ENCODE measurements at regions not wholly inside any gene's neighbourhood (a gene's known extent, or its start where the extent isn't known, plus 50 kb on each side); places are given as distances from the start of the nearest gene placed in this dataset.

GRCh38 chr6:33950891-33951889, 147.4 kb upstream of the MLN start:
- no peak for DNase-seq

GRCh38 chr6:33950472-33950881, 146.7 kb upstream of the MLN start:
- no peak for DNase-seq

- DNase-seq = no peak
Observed at GRCh38 chr6:33949877-33950435, 146.2 kb upstream of the MLN start.

DNA sequence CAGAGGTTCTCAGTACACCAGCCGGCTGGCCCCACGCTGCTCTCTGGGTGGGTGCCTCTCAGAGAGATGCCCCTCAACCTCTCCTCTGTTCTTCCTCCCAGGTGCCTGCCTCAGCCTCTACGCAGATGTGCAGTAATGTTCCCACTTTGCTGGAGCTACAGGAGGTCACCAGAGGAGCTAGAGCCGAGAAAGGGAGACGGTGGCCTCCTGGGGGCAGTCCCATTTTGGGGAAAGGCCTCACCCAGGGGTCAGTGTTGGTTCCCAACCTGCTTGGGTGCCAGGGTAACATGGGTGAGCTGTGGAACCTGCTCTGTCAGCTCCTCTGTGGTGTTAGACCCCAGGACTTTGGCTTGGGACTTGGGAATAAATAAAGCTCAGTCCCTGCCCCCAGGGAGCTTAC, 145.3 kb upstream of the MLN start:
- no peak for DNase-seq

DNA sequence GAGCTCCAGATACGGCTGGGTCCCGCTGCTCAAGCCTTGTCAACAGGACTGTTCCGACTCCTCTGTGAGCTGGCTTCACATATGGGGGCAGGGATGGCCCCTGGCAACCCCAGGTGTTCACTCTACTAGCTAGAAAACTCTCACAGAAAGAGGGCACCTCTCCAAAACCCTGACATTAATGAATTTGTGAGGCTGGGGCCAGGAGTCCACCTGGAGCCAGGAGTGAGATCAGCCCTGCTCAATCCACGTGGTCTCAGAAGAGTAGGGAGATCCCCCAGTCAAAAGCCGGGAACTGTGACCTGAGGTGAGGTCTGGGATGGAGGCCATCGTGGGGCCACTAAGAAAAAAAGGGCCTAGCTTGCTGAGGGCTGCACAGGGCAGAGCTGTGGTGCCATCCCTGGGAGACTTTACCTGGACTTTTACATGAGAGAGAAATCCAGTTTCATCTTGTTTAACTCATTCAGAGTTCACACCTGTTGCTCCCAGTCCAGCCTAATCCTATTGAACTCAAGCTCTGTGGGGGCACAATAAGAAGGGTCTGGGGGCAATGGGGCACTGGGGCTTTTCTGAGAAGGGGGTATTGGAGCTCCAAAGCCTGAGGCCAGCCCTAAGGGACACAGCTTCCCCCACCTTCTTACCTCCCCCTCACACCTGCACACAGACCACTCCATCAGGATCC, 144.3 kb upstream of the MLN start:
- DNase-seq = no peak

DNA sequence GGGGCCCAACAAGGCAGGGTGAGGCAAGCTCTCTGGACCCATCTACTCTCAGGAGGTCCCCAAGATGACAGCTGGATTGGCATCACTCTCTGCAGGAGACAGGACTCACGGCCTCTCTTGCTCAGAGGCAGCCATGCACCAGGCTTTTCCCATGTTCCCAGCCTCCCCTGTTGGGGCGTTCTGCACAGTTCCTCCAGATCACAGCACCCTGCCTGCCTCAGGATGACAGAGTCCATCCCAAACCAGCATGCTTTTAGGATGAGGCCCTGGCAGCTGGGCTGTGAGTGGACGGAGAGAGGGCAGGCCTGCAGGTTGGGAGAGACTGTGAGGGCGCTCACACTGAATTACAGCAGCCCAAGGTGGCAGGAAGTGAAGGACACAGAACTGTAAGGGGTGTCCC, 143.2 kb upstream of the MLN start:
- DNase-seq = no peak

DNA sequence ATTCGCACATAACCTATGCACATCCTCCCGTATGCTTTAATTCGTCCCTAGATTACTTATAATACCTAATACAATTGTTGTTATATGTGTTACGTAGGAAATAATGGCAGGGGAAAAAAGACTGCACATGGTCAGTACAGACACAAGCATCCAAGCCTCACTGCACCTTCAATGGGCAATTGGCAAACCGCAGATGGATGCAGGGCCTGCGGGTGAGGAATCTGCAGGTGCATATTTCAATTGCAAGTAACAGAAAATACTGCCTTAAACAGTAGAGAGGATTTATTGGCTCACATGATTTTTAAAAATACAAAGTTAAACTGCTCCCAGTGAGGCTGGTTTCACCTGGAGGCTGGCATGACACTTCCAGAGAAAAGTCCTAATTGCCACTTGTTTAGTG, 142.1 kb upstream of the MLN start:
- DNase-seq = no peak

- no peak for DNase-seq
Observed at GRCh38 chr6:33944686-33945411, 141.0 kb upstream of the MLN start.

GRCh38 chr6:33936886-33937285, 133.1 kb upstream of the MLN start:
- no peak for DNase-seq

GRCh38 chr6:33935439-33936080, 131.8 kb upstream of the MLN start:
- DNase-seq = no peak

GRCh38 chr6:33934731-33935270, 131.0 kb upstream of the MLN start:
- DNase-seq = no peak

GRCh38 chr6:33933101-33933500, 129.3 kb upstream of the MLN start:
- no peak for DNase-seq

DNA sequence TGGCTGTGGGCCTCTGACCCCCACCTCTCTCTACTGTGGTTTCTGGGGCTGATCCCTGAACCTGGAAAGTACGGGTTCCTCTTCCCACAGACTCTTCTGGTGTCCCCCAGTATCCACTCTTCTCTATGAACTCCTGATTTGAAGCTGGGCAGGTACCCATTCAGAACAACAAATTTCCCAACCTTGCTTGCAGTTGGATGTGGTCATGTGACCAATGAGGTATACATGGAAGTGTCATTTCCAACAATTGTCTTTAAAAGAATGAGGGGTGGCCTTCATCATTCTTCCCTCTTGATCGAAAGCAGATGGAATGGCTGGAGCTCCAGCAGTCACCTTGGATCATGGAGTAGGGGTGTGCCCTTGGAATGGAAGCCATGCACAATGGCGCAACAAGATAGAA, 128.0 kb upstream of the MLN start:
- DNase-seq = no peak

DNA sequence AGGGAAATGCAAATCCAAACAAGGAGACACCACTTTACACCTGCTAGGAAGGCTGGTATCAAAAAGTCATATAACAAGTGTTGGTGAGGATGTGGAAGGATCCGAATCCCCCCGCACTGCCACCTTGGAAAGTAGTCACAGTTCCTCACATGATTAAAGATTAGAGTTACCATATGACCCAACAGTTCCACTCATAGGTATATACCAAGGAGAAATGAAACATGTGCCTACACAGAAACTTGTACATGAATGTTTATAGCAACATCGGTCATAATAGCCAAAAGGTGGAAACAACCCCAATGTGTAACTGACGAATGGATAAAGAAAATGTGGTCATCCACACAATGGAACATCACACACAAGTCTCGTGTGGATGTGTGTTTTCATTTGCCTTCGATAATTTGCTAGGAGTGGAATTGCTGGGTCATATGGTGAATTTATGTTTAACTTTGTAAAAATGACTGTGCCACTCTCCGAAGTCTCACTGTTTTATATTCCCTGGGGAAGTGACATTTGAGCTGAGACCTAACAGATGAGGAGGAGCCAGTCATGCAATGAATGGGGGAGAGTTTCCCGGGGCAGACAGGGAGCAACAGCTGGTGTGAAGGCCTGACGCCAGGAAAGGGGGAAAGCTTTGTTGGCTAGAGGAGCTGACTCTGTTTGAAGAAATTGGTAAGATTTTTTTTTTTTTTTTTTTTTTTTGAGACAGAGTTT, 125.9 kb upstream of the MLN start:
- DNase-seq = no peak

DNA sequence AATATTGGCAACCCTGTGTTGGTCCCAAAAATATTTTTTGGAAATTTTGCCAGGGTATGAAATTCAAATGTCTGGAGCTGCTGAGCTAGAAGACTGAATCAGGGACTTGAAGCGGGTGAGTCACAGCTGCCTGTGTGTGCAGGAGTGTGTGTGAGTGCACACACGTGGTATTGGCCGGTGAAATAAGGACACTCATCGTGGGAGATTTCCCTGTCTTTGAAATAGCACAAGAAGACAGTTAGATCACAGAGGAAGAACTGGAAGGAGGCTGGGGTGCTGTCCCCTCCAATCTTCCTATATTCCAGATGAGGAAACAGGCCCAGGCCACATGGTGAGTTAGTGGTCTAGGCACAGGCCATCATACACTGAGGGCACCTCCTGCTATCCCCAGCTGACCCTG, 123.8 kb upstream of the MLN start:
- DNase-seq = no peak

GRCh38 chr6:33927112-33927511, 123.3 kb upstream of the MLN start:
- DNase-seq = no peak

DNA sequence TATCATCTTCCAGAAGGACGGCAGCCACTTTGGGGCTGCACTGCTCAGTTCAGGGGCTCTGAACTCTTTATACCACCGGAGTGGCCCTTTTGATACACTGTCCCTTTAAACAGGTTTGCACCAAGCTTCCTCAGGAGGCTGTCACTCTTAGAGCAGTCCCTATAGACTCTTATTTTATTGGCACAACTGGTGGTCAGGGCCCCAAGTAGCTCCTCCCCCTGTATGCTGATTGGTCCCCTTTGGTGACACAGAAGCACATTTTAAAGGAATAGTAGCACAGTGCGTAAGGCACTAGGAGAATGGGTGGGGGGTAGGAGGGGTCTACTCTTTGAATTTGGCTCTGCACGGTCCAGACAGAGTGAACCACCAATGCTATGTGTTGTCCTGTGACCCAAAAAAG, 122.6 kb upstream of the MLN start:
- DNase-seq = no peak

- no peak for DNase-seq
Observed at GRCh38 chr6:33925936-33926335, 122.1 kb upstream of the MLN start.

DNA sequence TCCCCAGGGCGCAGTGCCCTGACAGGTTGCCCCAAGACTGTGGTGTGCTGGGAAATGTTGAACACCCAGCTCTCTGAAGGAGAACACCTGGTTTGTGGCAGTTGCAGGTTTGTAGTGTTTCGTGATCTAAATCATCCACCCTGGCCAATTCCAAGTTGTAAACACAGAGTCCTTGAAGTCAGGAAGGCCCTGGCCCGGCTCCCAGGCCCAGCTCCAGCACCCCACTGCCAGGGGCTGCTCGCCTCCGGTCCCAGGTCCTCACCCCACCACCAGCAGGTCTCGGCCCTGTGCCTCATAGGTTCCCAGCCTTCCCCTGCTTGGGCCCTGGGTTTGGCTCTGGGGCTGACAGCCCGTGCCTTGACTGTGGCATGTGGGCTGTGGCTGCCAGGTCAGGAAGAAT, 121.4 kb upstream of the MLN start:
- DNase-seq = no peak

DNA sequence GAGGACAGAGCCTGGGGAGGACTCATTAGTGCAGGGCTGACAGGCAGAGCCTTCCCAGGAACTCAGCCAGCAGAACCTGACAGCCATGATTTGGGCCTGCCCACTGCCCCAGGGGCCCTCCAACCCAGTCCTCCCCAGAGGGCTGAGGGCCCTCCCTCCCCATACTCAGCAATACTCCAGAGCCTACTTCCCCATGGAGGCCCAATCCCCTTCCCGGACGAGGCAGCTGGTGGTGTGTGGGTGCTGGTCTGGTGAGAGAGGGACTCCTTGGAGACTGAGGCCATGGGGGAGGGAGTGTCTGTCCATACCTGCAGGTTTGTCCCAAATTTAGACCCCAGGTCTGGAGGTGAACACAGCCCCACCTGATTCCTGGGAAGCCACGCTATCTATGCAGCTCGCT, 120.9 kb upstream of the MLN start:
- DNase-seq = no peak

DNA sequence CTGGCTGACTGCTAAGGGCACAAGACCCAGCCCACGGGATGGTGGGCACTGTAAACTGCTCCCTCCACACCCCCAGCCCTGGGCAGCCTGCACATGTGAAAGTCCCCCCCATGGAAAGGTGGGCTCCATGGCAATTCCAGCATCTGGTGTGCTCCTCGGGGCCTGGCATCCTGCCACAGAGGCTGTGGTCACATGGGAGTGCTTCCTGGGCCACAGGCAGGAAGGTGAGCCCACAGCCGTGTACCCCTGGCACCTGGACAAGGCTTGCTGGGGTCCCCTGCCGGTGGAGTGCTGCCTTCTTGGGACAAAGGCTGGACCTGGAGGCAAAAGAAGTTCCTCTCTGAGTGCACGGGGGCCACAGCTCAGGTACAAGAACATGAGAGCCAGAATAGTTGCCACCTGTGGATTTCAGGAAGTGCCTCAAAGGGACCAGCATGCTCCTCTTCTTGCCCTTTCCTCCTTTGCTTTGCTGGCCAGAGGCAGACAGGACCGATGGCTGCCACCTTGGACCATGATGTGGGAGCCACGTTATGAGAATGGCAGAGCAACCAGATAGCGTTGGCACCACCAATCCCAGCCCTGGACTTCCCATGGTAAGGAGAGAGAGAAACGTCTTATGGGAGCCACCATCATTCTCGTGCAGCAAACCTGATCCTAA, 120.2 kb upstream of the MLN start:
- no peak for DNase-seq
